NCI-H2196 (cell line): ENCODE measurements at regions not wholly inside any gene's neighbourhood (a gene's known extent, or its start where the extent isn't known, plus 50 kb on each side); places are given as distances from the start of the nearest gene placed in this dataset.

Source experiments
- DNase-seq: peaks from one replicate; lab custom pipeline; 2025; ENCODE audit not compliant: unreplicated experiment; lab: John Stamatoyannopoulos, UW

GRCh38 chr13:30108216-30108912, 199.0 kb downstream of the KATNAL1 start:
- no peak for DNase-seq

- DNase-seq: no peak
Measured at GRCh38 chr13:30107521-30108136, 199.7 kb downstream of the KATNAL1 start.

GRCh38 chr13:30107121-30107520, 200.2 kb downstream of the KATNAL1 start:
- no peak for DNase-seq

GRCh38 chr13:30105381-30105780, 202.0 kb downstream of the KATNAL1 start:
- DNase-seq: no peak

- no peak for DNase-seq
Measured at GRCh38 chr13:30103161-30103840, 204.1 kb downstream of the KATNAL1 start.

GRCh38 chr13:30100226-30100625, 207.1 kb downstream of the KATNAL1 start:
- no peak for DNase-seq

- DNase-seq: no peak
Measured at GRCh38 chr13:30097701-30098100, 209.7 kb downstream of the KATNAL1 start.

- no peak for DNase-seq
Measured at GRCh38 chr13:30097089-30097488, 210.3 kb downstream of the KATNAL1 start.

- DNase-seq: no peak
Measured at GRCh38 chr13:30094015-30094414, 213.3 kb downstream of the KATNAL1 start.

- DNase-seq: no peak
Measured at GRCh38 chr13:30093236-30093635, 214.1 kb downstream of the KATNAL1 start.

- no peak for DNase-seq
Measured at GRCh38 chr13:30091691-30092090, 215.7 kb downstream of the KATNAL1 start.

GRCh38 chr13:30091035-30091434, 216.3 kb downstream of the KATNAL1 start:
- DNase-seq: no peak

GRCh38 chr13:30088312-30088855, 219.0 kb downstream of the KATNAL1 start:
- no peak for DNase-seq

- no peak for DNase-seq
Measured at GRCh38 chr13:30085087-30085486, 222.3 kb downstream of the KATNAL1 start.

GRCh38 chr13:30082391-30082790, 225.0 kb downstream of the KATNAL1 start:
- DNase-seq: no peak

GRCh38 chr13:30081331-30081730, 226.0 kb downstream of the KATNAL1 start:
- DNase-seq: no peak

- DNase-seq: no peak
Measured at GRCh38 chr13:30079501-30079900, 227.8 kb downstream of the KATNAL1 start.

GRCh38 chr13:30078059-30078458, 227.6 kb upstream of the UBL3 start:
- no peak for DNase-seq

GRCh38 chr13:30077240-30077735, 226.9 kb upstream of the UBL3 start:
- DNase-seq: no peak

GRCh38 chr13:30074955-30075614, 224.7 kb upstream of the UBL3 start:
- DNase-seq: no peak

- no peak for DNase-seq
Measured at GRCh38 chr13:30074431-30074830, 224.0 kb upstream of the UBL3 start.
